Ishikawa (cell line): ENCODE measurements at regions not wholly inside any gene's neighbourhood (a gene's known extent, or its start where the extent isn't known, plus 50 kb on each side); places are given as distances from the start of the nearest gene placed in this dataset.

Source experiments
- TEAD4 ChIP-seq: IDR thresholded peaks from 2 replicates; pipeline ENCODE4 v1.6.1; 2012
- YY1 ChIP-seq: IDR thresholded peaks from 2 replicates; pipeline ENCODE4 v1.6.1; 2012; ENCODE audit warnings: low read depth
- ZBTB7A ChIP-seq: IDR thresholded peaks from 2 replicates; pipeline ENCODE4 v1.6.1; 2012; ENCODE audit warnings: low read depth
- TF ChIP-seq, protein P1 (sequence below): IDR thresholded peaks from 2 replicates; pipeline ENCODE4 v1.6.1; 2012
- TF ChIP-seq, protein P2 (sequence below): IDR thresholded peaks from 2 replicates; pipeline ENCODE4 v1.6.1; 2012; ENCODE audit warnings: low read depth, mild to moderate bottlenecking
- TF ChIP-seq, protein P3 (sequence below): IDR thresholded peaks from 2 replicates; pipeline ENCODE4 v1.6.1; 2012

DNA sequence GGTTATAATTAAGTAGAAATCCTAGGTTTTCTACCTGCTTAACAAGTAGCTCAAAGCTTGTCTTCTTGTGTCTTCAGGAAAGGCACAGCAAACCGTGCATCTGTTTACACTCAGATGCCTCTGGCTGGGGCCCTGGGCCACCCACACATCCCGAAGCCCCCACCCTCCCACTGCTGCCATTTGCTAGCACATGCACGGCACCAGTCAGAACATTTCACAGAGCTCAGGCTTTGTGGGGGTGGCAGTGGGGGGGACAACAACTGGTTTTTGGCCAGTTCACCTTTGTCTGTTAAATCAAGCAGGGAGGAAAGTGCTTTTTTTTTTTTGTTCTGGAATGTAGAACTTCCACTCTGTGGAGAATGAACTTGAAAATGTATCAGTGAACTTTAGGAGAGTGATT, 77.7 kb downstream of the LINC00237 start:
- TF ChIP-seq, protein P1, sequence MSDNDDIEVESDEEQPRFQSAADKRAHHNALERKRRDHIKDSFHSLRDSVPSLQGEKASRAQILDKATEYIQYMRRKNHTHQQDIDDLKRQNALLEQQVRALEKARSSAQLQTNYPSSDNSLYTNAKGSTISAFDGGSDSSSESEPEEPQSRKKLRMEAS: no peak
- TF ChIP-seq, protein P2, sequence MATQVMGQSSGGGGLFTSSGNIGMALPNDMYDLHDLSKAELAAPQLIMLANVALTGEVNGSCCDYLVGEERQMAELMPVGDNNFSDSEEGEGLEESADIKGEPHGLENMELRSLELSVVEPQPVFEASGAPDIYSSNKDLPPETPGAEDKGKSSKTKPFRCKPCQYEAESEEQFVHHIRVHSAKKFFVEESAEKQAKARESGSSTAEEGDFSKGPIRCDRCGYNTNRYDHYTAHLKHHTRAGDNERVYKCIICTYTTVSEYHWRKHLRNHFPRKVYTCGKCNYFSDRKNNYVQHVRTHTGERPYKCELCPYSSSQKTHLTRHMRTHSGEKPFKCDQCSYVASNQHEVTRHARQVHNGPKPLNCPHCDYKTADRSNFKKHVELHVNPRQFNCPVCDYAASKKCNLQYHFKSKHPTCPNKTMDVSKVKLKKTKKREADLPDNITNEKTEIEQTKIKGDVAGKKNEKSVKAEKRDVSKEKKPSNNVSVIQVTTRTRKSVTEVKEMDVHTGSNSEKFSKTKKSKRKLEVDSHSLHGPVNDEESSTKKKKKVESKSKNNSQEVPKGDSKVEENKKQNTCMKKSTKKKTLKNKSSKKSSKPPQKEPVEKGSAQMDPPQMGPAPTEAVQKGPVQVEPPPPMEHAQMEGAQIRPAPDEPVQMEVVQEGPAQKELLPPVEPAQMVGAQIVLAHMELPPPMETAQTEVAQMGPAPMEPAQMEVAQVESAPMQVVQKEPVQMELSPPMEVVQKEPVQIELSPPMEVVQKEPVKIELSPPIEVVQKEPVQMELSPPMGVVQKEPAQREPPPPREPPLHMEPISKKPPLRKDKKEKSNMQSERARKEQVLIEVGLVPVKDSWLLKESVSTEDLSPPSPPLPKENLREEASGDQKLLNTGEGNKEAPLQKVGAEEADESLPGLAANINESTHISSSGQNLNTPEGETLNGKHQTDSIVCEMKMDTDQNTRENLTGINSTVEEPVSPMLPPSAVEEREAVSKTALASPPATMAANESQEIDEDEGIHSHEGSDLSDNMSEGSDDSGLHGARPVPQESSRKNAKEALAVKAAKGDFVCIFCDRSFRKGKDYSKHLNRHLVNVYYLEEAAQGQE: no peak
- TF ChIP-seq ZBTB7A (no peak), YY1 (no peak), TEAD4 (no peak)
- TF ChIP-seq, protein P3, sequence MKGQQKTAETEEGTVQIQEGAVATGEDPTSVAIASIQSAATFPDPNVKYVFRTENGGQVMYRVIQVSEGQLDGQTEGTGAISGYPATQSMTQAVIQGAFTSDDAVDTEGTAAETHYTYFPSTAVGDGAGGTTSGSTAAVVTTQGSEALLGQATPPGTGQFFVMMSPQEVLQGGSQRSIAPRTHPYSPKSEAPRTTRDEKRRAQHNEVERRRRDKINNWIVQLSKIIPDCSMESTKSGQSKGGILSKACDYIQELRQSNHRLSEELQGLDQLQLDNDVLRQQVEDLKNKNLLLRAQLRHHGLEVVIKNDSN: no peak
